NCI-H1930 (cell line): ENCODE measurements at regions not wholly inside any gene's neighbourhood (a gene's known extent, or its start where the extent isn't known, plus 50 kb on each side); places are given as distances from the start of the nearest gene placed in this dataset.

Source experiments
- DNase-seq, 2 experiments: peaks; one replicate each; lab custom pipeline; 2025; lab: John Stamatoyannopoulos, UW

GRCh38 chr6:164453835-164454234 is 855.6 kb downstream of the C6orf118 start:
- no peak for DNase-seq

GRCh38 chr6:164442572-164442971 is 866.8 kb downstream of the C6orf118 start:
- DNase-seq, result no peak

GRCh38 chr6:164439331-164439730 is 870.1 kb downstream of the C6orf118 start:
- no peak for DNase-seq

GRCh38 chr6:164436976-164437375 is 872.4 kb downstream of the C6orf118 start:
- no peak for DNase-seq

- no peak for DNase-seq
These were observed 881.5 kb downstream of the C6orf118 start for GRCh38 chr6:164427728-164428402.

- DNase-seq, result no peak
These were observed 884.9 kb downstream of the C6orf118 start for GRCh38 chr6:164424489-164424888.

GRCh38 chr6:164419099-164419498 is 890.3 kb downstream of the C6orf118 start:
- no peak for DNase-seq

- no peak for DNase-seq
These were observed 891.2 kb downstream of the C6orf118 start for GRCh38 chr6:164418262-164418588.

GRCh38 chr6:164417537-164418261 is 891.7 kb downstream of the C6orf118 start:
- DNase-seq, result no peak

GRCh38 chr6:164415832-164416563 is 893.4 kb downstream of the C6orf118 start:
- DNase-seq, result no peak

GRCh38 chr6:164414695-164415094 is 894.7 kb downstream of the C6orf118 start:
- DNase-seq, result no peak

- no peak for DNase-seq
These were observed 896.8 kb downstream of the C6orf118 start for GRCh38 chr6:164412566-164412965.

GRCh38 chr6:164410017-164410416 is 899.4 kb downstream of the C6orf118 start:
- no peak for DNase-seq

GRCh38 chr6:164409309-164410009 is 899.9 kb downstream of the C6orf118 start:
- DNase-seq, result no peak

- no peak for DNase-seq
These were observed 900.5 kb downstream of the C6orf118 start for GRCh38 chr6:164408868-164409267.

- no peak for DNase-seq
These were observed 904.5 kb downstream of the C6orf118 start for GRCh38 chr6:164404812-164405488.

GRCh38 chr6:164401871-164402270 is 907.5 kb downstream of the C6orf118 start:
- no peak for DNase-seq

- no peak for DNase-seq
These were observed 910.8 kb downstream of the C6orf118 start for GRCh38 chr6:164398647-164399046.

- no peak for DNase-seq
These were observed 913.0 kb downstream of the C6orf118 start for GRCh38 chr6:164396071-164397047.

GRCh38 chr6:164379795-164380194 is 929.6 kb downstream of the C6orf118 start:
- DNase-seq, result no peak

GRCh38 chr6:164378330-164378729 is 931.1 kb downstream of the C6orf118 start:
- peak; percentile 48 to 81 for DNase-seq
